Stimulated activated CD4-positive, alpha-beta T cell treated with anti-CD3 and anti-CD28 coated beads, Interleukin-2, amount 100 ng/mL, for 4 hours (primary cell): ENCODE measurements at regions not wholly inside any gene's neighbourhood (a gene's known extent, or its start where the extent isn't known, plus 50 kb on each side); places are given as distances from the start of the nearest gene placed in this dataset.
"Not testable (repeated sequence)": the region's sequence is repeated elsewhere in the genome, so short reads cannot be mapped to it uniquely, and the experiment has no call there.

Experiments used
- DNase-seq: peaks from one replicate; pipeline ENCODE4 v3.0.0-alpha.2; 2020; ENCODE audit warnings: low read depth

GRCh38 chr1:163574119-163574518 lies 252.4 kb downstream of the NUF2 start:
- DNase-seq: no peak

GRCh38 chr1:163580926-163581325 lies 259.2 kb downstream of the NUF2 start:
- DNase-seq: no peak

- DNase-seq: no peak
Observed at GRCh38 chr1:163583661-163584181, 262.0 kb downstream of the NUF2 start.

- DNase-seq: no peak
Observed at GRCh38 chr1:163585796-163586195, 264.0 kb downstream of the NUF2 start.

GRCh38 chr1:163588796-163589195 lies 267.0 kb downstream of the NUF2 start:
- no peak for DNase-seq

GRCh38 chr1:163589735-163590134 lies 268.0 kb downstream of the NUF2 start:
- no peak for DNase-seq

- DNase-seq: not testable (repeated sequence)
Observed at GRCh38 chr1:163591131-163591530, 269.4 kb downstream of the NUF2 start.

GRCh38 chr1:163592623-163593022 lies 270.9 kb downstream of the NUF2 start:
- not testable (repeated sequence) for DNase-seq

GRCh38 chr1:163596106-163596505 lies 274.4 kb downstream of the NUF2 start:
- DNase-seq: not testable (repeated sequence)

- no peak for DNase-seq
Observed at GRCh38 chr1:163596541-163597258, 274.9 kb downstream of the NUF2 start.

- no peak for DNase-seq
Observed at GRCh38 chr1:163604321-163604720, 282.6 kb downstream of the NUF2 start.

- DNase-seq: no peak
Observed at GRCh38 chr1:163604896-163605295, 283.1 kb downstream of the NUF2 start.

- no peak for DNase-seq
Observed at GRCh38 chr1:163608979-163609378, 287.2 kb downstream of the NUF2 start.

GRCh38 chr1:163609858-163610257 lies 288.1 kb downstream of the NUF2 start:
- DNase-seq: no peak

- DNase-seq: no peak
Observed at GRCh38 chr1:163610486-163610885, 288.7 kb downstream of the NUF2 start.

GRCh38 chr1:163614361-163614760 lies 292.6 kb downstream of the NUF2 start:
- no peak for DNase-seq

GRCh38 chr1:163628034-163628773 lies 306.4 kb downstream of the NUF2 start:
- DNase-seq: no peak

GRCh38 chr1:163632269-163632668 lies 310.5 kb downstream of the NUF2 start:
- no peak for DNase-seq

- no peak for DNase-seq
Observed at GRCh38 chr1:163633366-163633765, 311.6 kb downstream of the NUF2 start.

GRCh38 chr1:163645676-163646075 lies 323.9 kb downstream of the NUF2 start:
- not testable (repeated sequence) for DNase-seq

GRCh38 chr1:163650624-163651023 lies 328.9 kb downstream of the NUF2 start:
- DNase-seq: no peak

GRCh38 chr1:163652441-163652840 lies 330.7 kb downstream of the NUF2 start:
- DNase-seq: no peak

GRCh38 chr1:163655565-163655964 lies 333.8 kb downstream of the NUF2 start:
- DNase-seq: no peak
